ENCODE measurements at regions not wholly inside any gene's neighbourhood (a gene's known extent, or its start where the extent isn't known, plus 50 kb on each side); places are given as distances from the start of the nearest gene placed in this dataset.
A peak's percentile ranks its signal among the peaks of the same experiment; 100 is the strongest.
"Not testable (repeated sequence)": the region's sequence is repeated elsewhere in the genome, so short reads cannot be mapped to it uniquely, and the experiment has no call there.

- DNase-seq: not testable (repeated sequence)
Measured at GRCh38 chr4:69013933-69014332, 62.3 kb upstream of the UGT2A3 start.

- DNase-seq: not testable (repeated sequence)
Measured at GRCh38 chr4:69017986-69018385, 66.4 kb upstream of the UGT2A3 start.

DNA sequence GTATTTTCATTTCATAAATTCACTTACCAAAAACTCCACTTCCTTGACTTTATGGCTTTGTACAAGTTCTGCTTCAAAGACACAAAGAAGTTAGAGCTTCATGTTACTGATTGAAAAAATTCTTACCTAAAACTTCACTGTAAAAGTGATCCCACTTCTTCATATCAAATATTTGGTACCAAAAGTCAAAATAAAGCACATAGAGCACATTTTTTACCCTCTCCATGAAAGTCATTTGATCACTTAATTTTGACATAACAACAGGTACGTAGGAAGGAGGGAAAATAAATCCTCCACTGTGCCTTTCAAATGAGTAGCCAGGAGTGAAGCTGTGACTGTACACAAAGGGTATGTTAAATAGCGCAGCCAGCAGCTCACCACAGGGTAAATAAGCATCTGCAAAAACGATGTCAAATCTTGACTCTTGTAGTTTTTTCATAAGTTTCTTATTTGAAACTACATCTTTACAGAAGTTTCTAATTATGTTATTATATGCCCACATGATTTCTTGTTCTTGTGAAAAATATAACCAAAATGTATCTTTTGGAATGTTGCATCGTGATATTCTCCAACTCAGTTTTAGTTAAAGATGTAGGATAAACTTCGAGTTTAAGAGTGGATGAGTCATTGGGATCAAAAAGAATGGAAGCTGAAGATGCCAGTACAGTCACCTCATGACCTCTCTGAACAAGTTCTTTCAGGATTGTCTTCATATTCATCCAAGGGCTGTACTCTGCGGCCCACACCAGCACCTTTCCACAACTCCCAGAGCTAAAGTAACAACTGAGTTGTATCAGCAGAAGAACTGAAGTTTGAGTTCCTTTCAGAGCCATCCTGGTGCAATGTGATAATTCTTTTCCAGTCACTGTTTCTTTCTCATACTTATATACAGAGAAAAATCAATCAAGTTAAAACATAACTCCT is 68.2 kb upstream of the UGT2A3 start:
- DNase-seq: peak; percentile 1

DNA sequence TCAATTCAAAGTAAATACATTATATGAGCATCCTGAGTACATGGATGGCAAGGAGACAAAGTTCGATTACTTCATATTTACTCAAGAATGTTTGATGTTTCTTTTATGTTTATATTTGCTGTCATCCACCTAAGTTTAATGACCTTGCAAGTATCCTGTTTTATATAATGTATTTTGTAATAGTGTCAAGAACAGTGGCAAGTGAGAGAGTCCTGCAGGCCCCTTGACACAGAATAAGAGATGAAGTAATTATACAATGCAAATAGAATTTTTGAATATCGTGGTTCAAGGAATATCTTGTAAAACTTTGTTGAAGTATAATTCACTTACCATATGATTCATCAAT is 68.8 kb upstream of the UGT2A3 start:
- DNase-seq: peak; percentile 1

- DNase-seq: peak; percentile 47
Measured at GRCh38 chr4:69025191-69025998, 70.9 kb upstream of the UGT2B7 start.

- DNase-seq: no peak
Measured at GRCh38 chr4:69025999-69026387, 70.3 kb upstream of the UGT2B7 start.

- DNase-seq: no peak
Measured at GRCh38 chr4:69026974-69027373, 69.3 kb upstream of the UGT2B7 start.

- no peak for DNase-seq
Measured at GRCh38 chr4:69030326-69030725, 65.9 kb upstream of the UGT2B7 start.

DNA sequence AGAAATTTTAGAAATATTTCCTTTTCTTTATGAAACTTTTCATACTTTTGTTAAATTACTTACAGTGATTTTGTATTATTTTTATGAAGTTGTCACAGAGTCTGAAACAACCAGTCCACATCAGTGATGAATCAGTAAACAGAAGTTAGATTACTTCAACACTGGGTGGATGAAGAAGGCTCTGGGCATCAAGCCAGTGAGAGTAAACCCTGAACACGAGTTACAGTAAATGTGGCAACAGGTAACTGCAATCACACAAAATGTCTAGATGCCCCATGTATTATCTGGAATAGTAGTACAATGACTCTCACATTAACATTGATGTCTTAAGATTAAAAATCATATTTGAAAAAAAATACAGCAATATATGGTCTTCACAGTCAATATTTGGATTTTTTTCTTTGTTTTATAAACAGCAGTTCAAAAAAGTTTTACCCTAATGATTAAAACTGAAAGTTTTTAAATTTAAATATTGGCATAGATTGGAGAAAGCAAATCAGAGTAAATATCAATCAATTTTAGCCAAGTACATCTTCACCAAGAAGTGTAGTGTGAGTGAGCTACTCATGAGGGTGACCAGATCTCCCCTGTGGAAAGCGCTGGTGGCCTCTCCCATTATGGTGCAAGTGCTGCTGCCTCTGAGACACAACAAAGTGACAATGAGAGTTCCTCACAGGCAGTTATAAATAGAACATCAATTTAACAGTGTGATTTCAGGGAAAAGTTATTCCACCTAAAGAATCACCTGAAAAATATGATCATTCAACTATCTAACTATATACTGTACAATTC is 63.2 kb upstream of the UGT2B7 start:
- no peak for DNase-seq

DNA sequence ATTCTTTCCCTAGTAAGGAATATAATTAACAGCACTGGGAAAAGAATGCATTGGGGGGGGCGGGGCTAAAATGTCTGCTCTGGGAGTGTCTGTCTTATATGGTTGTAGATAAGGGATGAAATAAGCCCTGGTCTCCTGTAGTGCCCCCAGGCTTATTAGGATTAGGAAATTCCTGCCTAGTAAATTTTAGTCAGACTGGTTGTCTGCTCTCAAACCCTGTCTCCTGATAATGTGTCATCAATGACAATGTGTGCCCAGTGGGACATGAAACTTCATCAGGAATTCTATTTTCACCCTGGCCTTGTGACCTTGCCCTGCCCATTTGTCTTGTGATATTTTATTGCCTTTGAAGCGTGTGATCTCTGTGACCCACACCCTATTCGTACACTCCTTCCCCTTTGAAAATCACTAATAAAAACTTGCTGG is 61.9 kb upstream of the UGT2B7 start:
- not testable (repeated sequence) for DNase-seq

DNA sequence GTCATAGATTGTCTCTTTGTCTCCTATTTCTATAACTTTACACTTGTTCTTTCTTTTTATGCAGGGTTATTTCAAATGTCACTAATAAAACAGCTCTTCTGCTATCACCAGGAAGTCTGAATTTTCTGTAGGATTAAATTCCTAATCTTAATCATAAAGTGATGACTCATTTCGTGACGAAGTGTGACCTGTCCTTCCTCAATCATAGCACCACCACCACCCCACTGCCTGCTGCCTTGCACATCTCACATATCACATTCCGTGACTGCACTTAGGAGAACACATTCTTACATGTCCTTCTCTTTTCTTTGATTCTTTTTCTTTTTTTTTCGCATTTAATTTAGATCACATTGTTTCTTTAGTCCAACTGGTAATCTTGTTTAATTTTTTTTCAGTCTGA is 57.7 kb upstream of the UGT2B7 start:
- DNase-seq: peak; percentile 53

DNA sequence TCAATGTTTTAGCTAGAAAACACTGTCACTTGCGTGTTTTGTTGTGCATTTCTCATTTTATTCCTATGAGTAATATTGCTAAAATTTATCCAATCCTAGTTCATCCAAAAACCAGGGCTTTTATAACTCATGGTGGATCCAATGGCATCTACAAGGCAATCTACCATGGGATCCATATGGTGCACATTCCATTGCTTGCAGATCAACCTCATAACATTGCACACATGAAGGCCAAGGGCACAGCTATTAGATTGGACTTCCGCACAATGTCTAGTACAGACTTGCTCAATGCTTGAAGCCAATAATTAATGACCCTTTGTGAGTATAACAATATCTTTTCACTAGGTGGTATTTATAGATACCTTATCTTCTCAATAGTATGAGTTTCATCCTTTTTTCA is 57.2 kb upstream of the UGT2B7 start:
- DNase-seq: no peak

DNA sequence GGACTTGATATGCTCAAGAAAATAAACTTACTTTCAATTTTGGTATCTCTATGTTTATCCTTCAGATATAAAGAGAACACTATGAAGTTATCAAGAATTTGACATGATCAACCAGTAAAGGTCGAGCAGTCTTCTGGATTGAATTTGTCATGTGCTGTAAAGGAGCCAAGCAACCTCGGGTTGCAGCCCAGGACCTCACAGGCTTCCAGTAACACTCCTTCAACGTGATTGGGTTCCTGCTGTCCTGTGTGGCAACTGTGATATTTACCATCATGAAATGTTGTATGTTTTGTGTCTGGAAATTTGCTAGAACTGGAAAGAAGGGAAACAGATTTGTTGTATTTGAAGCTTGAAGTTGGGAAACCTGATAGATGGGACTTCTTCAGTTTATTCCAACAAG is 52.0 kb upstream of the UGT2B7 start:
- no peak for DNase-seq
